ENCODE measurements at regions not wholly inside any gene's neighbourhood (a gene's known extent, or its start where the extent isn't known, plus 50 kb on each side); places are given as distances from the start of the nearest gene placed in this dataset.

DNA sequence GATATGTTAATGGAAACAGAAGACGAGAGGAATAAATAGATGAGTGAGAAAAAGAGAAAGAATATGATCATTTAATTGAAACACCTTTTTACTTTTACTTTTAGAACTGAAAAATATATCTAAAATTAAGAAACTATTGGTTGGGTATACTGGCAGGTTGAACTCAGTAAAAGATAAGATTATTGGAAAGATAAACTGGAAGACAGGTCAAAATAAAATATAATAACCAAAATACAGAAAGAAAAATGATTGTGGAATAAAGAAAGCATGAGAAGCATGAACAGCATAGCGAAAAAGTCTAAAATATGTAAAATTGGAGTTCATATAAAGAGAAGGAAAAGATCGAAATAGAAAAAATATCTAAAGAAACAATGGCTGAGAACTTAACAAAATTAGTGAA lies 242.2 kb upstream of the MIR17HG start (continued):
- TF ChIP-seq, protein P1, sequence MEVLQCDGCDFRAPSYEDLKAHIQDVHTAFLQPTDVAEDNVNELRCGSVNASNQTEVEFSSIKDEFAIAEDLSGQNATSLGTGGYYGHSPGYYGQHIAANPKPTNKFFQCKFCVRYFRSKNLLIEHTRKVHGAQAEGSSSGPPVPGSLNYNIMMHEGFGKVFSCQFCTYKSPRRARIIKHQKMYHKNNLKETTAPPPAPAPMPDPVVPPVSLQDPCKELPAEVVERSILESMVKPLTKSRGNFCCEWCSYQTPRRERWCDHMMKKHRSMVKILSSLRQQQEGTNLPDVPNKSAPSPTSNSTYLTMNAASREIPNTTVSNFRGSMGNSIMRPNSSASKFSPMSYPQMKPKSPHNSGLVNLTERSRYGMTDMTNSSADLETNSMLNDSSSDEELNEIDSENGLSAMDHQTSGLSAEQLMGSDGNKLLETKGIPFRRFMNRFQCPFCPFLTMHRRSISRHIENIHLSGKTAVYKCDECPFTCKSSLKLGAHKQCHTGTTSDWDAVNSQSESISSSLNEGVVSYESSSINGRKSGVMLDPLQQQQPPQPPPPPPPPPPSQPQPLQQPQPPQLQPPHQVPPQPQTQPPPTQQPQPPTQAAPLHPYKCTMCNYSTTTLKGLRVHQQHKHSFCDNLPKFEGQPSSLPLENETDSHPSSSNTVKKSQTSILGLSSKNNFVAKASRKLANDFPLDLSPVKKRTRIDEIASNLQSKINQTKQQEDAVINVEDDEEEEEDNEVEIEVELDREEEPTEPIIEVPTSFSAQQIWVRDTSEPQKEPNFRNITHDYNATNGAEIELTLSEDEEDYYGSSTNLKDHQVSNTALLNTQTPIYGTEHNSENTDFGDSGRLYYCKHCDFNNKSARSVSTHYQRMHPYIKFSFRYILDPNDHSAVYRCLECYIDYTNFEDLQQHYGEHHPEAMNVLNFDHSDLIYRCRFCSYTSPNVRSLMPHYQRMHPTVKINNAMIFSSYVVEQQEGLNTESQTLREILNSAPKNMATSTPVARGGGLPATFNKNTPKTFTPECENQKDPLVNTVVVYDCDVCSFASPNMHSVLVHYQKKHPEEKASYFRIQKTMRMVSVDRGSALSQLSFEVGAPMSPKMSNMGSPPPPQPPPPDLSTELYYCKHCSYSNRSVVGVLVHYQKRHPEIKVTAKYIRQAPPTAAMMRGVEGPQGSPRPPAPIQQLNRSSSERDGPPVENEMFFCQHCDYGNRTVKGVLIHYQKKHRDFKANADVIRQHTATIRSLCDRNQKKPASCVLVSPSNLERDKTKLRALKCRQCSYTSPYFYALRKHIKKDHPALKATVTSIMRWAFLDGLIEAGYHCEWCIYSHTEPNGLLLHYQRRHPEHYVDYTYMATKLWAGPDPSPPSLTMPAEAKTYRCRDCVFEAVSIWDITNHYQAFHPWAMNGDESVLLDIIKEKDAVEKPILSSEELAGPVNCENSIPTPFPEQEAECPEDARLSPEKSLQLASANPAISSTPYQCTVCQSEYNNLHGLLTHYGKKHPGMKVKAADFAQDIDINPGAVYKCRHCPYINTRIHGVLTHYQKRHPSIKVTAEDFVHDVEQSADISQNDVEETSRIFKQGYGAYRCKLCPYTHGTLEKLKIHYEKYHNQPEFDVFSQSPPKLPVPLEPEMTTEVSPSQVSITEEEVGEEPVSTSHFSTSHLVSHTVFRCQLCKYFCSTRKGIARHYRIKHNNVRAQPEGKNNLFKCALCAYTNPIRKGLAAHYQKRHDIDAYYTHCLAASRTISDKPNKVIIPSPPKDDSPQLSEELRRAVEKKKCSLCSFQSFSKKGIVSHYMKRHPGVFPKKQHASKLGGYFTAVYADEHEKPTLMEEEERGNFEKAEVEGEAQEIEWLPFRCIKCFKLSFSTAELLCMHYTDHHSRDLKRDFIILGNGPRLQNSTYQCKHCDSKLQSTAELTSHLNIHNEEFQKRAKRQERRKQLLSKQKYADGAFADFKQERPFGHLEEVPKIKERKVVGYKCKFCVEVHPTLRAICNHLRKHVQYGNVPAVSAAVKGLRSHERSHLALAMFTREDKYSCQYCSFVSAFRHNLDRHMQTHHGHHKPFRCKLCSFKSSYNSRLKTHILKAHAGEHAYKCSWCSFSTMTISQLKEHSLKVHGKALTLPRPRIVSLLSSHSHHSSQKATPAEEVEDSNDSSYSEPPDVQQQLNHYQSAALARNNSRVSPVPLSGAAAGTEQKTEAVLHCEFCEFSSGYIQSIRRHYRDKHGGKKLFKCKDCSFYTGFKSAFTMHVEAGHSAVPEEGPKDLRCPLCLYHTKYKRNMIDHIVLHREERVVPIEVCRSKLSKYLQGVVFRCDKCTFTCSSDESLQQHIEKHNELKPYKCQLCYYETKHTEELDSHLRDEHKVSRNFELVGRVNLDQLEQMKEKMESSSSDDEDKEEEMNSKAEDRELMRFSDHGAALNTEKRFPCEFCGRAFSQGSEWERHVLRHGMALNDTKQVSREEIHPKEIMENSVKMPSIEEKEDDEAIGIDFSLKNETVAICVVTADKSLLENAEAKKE (CRISPR knock-in tag; IDR thresholded peaks at IDR 0.05), result no peak
- TF ChIP-seq STAT1 (IDR thresholded peaks at IDR 0.05; ENCODE audit: unreplicated experiment) (no peak), EZH2 (IDR thresholded peaks at IDR 0.05; ENCODE audit: low read depth, unreplicated experiment) (no peak), NANOG (IDR thresholded peaks at IDR 0.05; ENCODE audit: borderline replicate concordance) (no peak), CREB1 (CRISPR knock-in tag; IDR thresholded peaks at IDR 0.05; ENCODE audit: low read depth) (no peak), POLR2AphosphoS5 (IDR thresholded peaks at IDR 0.05; ENCODE audit: low read depth) (no peak)

DNA sequence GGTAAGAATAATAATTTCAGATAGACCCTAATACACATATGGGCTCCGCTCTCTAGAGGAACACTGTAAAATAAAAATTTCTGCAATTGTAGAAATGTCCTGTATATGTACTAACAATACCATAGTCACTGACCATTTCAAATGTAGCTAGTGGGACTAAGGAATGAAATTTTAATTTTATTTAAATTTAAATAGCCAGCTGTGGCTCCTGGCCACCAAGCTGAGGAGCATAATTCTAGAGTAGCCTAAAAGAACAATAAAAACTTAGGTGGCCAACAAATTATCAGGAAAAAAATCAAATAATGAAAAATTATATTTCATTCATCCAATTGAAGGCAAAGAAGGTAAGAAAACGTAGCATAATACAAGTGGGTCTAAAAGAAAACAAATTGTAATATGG lies 240.9 kb upstream of the MIR17HG start:
- no peaks in the 10 kb centered on the region for H4K20me1 ChIP-seq (replicated peaks; ENCODE audit: insufficient read depth)
- no peak overlapping the region for H3K4me3 ChIP-seq
- H3F3A ChIP-seq (replicated peaks; ENCODE audit: low read depth), result no peaks in the 10 kb centered on the region
- H3K9me2 ChIP-seq (ENCODE audit: insufficient read depth), result no peaks in the 10 kb centered on the region
- H3K4me3 Mint-ChIP-seq, result no peak overlapping the region
- no peaks in the 10 kb centered on the region for H3K79me2 ChIP-seq (replicated peaks; ENCODE audit: insufficient read depth)
- H3K36me3 Mint-ChIP-seq (ENCODE audit: low read depth), result no peaks in the 10 kb centered on the region
- DNase-seq (ENCODE audit: low spot score) (no peak), ATAC-seq (no peak)
- H3K4me1 ChIP-seq (ENCODE audit: insufficient read depth), result no peaks in the 10 kb centered on the region
- no peak overlapping the region for H3K4me2 ChIP-seq
- H3K9me3 Mint-ChIP-seq, result no peaks in the 10 kb centered on the region
- H3K4me1 Mint-ChIP-seq, result peaks cover 1% of the 10 kb centered on the region; the same call in 2 of the 3 replicates
- peaks cover 4% of the 10 kb centered on the region for H3K27me3 Mint-ChIP-seq (ENCODE audit: insufficient read depth, low read depth, poor library complexity)
- no peak overlapping the region for H3K27ac ChIP-seq (ENCODE audit: low read depth)
- H2AFZ ChIP-seq, result no peak overlapping the region
- H3K27ac Mint-ChIP-seq, result no peak overlapping the region
- no peaks in the 10 kb centered on the region for H3K27me3 ChIP-seq (ENCODE audit: insufficient read depth)
- no peaks in the 10 kb centered on the region for H3K36me3 ChIP-seq (ENCODE audit: insufficient read depth)
- TF ChIP-seq JUNB (IDR thresholded peaks at IDR 0.05; ENCODE audit: unreplicated experiment) (no peak), ZNF331 (CRISPR knock-in tag; IDR thresholded peaks at IDR 0.05; ENCODE audit: low read depth) (no peak), ZNF114 (CRISPR knock-in tag; IDR thresholded peaks at IDR 0.05) (no peak)
- TF ChIP-seq, protein P2, sequence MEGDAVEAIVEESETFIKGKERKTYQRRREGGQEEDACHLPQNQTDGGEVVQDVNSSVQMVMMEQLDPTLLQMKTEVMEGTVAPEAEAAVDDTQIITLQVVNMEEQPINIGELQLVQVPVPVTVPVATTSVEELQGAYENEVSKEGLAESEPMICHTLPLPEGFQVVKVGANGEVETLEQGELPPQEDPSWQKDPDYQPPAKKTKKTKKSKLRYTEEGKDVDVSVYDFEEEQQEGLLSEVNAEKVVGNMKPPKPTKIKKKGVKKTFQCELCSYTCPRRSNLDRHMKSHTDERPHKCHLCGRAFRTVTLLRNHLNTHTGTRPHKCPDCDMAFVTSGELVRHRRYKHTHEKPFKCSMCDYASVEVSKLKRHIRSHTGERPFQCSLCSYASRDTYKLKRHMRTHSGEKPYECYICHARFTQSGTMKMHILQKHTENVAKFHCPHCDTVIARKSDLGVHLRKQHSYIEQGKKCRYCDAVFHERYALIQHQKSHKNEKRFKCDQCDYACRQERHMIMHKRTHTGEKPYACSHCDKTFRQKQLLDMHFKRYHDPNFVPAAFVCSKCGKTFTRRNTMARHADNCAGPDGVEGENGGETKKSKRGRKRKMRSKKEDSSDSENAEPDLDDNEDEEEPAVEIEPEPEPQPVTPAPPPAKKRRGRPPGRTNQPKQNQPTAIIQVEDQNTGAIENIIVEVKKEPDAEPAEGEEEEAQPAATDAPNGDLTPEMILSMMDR (conservative IDR thresholded peaks at IDR 0.05; ENCODE audit: low read depth in 2 of 2), result no peak
- TF ChIP-seq, protein P3, sequence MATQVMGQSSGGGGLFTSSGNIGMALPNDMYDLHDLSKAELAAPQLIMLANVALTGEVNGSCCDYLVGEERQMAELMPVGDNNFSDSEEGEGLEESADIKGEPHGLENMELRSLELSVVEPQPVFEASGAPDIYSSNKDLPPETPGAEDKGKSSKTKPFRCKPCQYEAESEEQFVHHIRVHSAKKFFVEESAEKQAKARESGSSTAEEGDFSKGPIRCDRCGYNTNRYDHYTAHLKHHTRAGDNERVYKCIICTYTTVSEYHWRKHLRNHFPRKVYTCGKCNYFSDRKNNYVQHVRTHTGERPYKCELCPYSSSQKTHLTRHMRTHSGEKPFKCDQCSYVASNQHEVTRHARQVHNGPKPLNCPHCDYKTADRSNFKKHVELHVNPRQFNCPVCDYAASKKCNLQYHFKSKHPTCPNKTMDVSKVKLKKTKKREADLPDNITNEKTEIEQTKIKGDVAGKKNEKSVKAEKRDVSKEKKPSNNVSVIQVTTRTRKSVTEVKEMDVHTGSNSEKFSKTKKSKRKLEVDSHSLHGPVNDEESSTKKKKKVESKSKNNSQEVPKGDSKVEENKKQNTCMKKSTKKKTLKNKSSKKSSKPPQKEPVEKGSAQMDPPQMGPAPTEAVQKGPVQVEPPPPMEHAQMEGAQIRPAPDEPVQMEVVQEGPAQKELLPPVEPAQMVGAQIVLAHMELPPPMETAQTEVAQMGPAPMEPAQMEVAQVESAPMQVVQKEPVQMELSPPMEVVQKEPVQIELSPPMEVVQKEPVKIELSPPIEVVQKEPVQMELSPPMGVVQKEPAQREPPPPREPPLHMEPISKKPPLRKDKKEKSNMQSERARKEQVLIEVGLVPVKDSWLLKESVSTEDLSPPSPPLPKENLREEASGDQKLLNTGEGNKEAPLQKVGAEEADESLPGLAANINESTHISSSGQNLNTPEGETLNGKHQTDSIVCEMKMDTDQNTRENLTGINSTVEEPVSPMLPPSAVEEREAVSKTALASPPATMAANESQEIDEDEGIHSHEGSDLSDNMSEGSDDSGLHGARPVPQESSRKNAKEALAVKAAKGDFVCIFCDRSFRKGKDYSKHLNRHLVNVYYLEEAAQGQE (IDR thresholded peaks at IDR 0.05; ENCODE audit: unreplicated experiment), result no peak

All from GM23338 (cell line).